ENCODE measurements at regions not wholly inside any gene's neighbourhood (a gene's known extent, or its start where the extent isn't known, plus 50 kb on each side); places are given as distances from the start of the nearest gene placed in this dataset.

GRCh38 chr6:122092366-122092765 lies 307.1 kb upstream of the HSF2 start:
- no peak for TF ChIP-seq POLR2A (IDR thresholded peaks at IDR 0.05)
- TF ChIP-seq, protein P1, sequence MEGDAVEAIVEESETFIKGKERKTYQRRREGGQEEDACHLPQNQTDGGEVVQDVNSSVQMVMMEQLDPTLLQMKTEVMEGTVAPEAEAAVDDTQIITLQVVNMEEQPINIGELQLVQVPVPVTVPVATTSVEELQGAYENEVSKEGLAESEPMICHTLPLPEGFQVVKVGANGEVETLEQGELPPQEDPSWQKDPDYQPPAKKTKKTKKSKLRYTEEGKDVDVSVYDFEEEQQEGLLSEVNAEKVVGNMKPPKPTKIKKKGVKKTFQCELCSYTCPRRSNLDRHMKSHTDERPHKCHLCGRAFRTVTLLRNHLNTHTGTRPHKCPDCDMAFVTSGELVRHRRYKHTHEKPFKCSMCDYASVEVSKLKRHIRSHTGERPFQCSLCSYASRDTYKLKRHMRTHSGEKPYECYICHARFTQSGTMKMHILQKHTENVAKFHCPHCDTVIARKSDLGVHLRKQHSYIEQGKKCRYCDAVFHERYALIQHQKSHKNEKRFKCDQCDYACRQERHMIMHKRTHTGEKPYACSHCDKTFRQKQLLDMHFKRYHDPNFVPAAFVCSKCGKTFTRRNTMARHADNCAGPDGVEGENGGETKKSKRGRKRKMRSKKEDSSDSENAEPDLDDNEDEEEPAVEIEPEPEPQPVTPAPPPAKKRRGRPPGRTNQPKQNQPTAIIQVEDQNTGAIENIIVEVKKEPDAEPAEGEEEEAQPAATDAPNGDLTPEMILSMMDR (IDR thresholded peaks at IDR 0.05): no peak
- Histone ChIP-seq H3K36me3 (no peaks in the 10 kb centered on the region), H3K9me3 (no peaks in the 10 kb centered on the region), H3K27ac (no peak overlapping the region), H3K4me1 (no peaks in the 10 kb centered on the region), H3K4me3 (no peak overlapping the region), H3K27me3 (no peaks in the 10 kb centered on the region)
- intact Hi-C loops (cut with DNase I): no loop called here
- DNase-seq: no peak
- 84 to 98% (median 91%) methylated on average over 1 of the region's 1 CpG for WGBS, 4 donors
- ATAC-seq: no peak

GRCh38 chr6:122098201-122098678 lies 301.2 kb upstream of the HSF2 start:
- ATAC-seq (no peak), DNase-seq (no peak)
- Histone ChIP-seq H3K36me3 (no peaks in the 10 kb centered on the region), H3K4me1 (no peaks in the 10 kb centered on the region), H3K4me3 (no peak overlapping the region), H3K27ac (no peak overlapping the region), H3K9me3 (no peaks in the 10 kb centered on the region), H3K27me3 (no peaks in the 10 kb centered on the region)
- WGBS, 4 donors: 51 to 58% (median 52%) methylated on average over 4 of the region's 4 CpGs
- intact Hi-C loops (cut with DNase I): no loop called here
- no peak for TF ChIP-seq POLR2A (IDR thresholded peaks at IDR 0.05)
- TF ChIP-seq, protein P1 (IDR thresholded peaks at IDR 0.05): no peak

- Histone ChIP-seq H3K27ac (no peak overlapping the region), H3K4me1 (no peaks in the 10 kb centered on the region), H3K36me3 (no peaks in the 10 kb centered on the region), H3K9me3 (no peaks in the 10 kb centered on the region), H3K27me3 (no peaks in the 10 kb centered on the region), H3K4me3 (no peak overlapping the region)
- ATAC-seq: no peak
- 85 to 91% (median 86%) methylated on average over 3 of the region's 3 CpGs for WGBS, 4 donors
- TF ChIP-seq, protein P1 (IDR thresholded peaks at IDR 0.05): no peak
- no peak for TF ChIP-seq POLR2A (IDR thresholded peaks at IDR 0.05)
- intact Hi-C loops (cut with DNase I): no loop called here
- DNase-seq: no peak
Measured at GRCh38 chr6:122102026-122102425, 297.4 kb upstream of the HSF2 start.

GRCh38 chr6:122107256-122107852 lies 292.1 kb upstream of the HSF2 start:
- DNase-seq (no peak), ATAC-seq (no peak)
- Histone ChIP-seq H3K4me3 (no peak overlapping the region), H3K36me3 (no peaks in the 10 kb centered on the region), H3K9me3 (no peaks in the 10 kb centered on the region), H3K27ac (no peak overlapping the region), H3K4me1 (peaks cover 0 to 30% (median 3%) of the 10 kb centered on the region in 12 donors), H3K27me3 (no peaks in the 10 kb centered on the region)
- TF ChIP-seq POLR2A (IDR thresholded peaks at IDR 0.05): no peak
- TF ChIP-seq, protein P1 (IDR thresholded peaks at IDR 0.05): no peak
- intact Hi-C loops (cut with DNase I): no loop called here
- 69 to 86% (median 76%) methylated on average over 3 of the region's 3 CpGs for WGBS, 4 donors

All from heart left ventricle (tissue), 16 donors.